Inferior parietal cortex (tissue), 1 donor: ENCODE measurements at regions not wholly inside any gene's neighbourhood (a gene's known extent, or its start where the extent isn't known, plus 50 kb on each side); places are given as distances from the start of the nearest gene placed in this dataset.
"Not testable (repeated sequence)": the region's sequence is repeated elsewhere in the genome, so short reads cannot be mapped to it uniquely, and the experiment has no call there.

Experiments used
- DNase-seq: peaks from one replicate; pipeline ENCODE4 v3.0.0-alpha.2; 2016; ENCODE audit errors: extremely low spot score

- no peak for DNase-seq
Measured at GRCh38 chr4:23959396-23960148, 69.7 kb upstream of the PPARGC1A start.

DNA sequence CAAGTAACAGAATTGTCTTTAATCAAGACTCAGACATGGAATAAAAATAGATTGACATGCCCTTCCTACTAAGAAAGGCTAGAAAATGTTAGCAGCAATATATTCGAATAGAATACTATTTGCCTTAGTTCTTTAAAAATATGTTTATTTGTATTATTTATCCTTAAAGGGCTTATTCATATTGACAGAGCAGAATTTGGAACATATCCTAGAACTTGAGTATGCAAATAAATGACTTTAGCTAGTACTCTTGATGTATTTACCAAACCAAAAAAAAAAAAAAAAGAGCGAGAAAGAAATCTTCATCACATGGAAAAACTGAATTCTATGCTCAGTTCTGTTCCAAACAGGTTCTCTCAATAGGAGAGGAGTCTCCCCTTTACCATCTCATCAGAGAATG is 68.9 kb upstream of the PPARGC1A start:
- no peak for DNase-seq

- no peak for DNase-seq
Measured at GRCh38 chr4:23957465-23957864, 67.6 kb upstream of the PPARGC1A start.

GRCh38 chr4:23956601-23957364 is 66.9 kb upstream of the PPARGC1A start:
- no peak for DNase-seq

DNA sequence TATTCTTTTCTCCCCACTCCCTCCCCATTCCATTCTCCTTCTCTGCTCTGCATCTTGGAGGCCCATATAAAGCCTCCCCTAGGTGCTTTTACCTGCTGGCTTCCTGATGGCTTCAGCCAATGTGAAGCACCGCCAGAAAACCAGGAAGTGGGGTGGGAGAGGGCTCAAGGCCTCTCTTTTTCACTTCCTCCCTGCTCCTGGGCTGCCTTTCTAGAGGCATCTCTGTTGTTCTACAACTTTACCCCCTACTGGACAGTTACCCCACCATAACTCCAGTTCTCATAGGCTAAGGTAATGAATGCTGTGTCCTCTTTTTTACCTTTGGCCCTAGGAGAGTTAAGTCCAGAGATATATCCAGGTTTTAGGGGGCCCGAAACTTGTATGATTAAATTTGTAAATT is 62.4 kb upstream of the PPARGC1A start:
- no peak for DNase-seq

DNA sequence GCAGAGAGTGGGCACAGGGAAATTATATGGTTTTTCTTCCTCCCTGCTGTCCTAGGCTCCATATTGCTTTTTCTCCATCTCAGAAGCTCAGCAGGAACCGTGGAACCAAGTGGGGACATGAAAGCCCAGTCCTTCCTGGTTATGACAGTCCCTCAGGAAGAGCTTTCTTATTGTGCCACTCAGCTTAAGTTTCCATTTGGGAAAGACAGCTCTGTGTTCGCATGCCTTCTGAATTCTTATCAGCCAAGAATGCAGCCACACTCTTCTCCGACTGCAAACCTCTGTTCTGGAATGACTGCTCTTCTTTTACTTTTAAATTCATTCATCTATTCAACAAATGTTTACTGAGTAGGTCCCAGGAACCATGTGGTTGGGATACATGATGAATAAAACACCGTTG is 58.0 kb upstream of the PPARGC1A start:
- DNase-seq: no peak

DNA sequence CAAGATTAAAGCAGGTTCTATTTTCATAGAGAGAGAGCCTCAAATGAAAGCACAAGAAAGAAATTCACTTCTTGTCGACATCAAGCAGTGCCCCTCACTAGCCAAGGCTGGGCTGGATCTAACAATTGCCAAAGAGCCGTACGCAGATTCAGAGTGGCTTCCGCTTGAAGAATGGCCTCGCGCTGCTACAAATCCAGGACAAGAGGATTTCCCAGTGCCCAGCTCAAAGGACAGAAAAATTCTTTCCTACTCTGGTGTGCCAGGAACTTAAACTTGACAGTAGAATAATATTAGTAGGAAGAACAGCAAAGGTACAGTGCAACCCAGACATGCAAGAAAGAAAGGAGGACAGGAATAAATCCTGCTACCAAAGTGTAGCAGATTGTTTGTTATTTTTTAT is 56.5 kb upstream of the PPARGC1A start:
- no peak for DNase-seq

GRCh38 chr4:23945451-23946017 is 55.7 kb upstream of the PPARGC1A start:
- no peak for DNase-seq

DNA sequence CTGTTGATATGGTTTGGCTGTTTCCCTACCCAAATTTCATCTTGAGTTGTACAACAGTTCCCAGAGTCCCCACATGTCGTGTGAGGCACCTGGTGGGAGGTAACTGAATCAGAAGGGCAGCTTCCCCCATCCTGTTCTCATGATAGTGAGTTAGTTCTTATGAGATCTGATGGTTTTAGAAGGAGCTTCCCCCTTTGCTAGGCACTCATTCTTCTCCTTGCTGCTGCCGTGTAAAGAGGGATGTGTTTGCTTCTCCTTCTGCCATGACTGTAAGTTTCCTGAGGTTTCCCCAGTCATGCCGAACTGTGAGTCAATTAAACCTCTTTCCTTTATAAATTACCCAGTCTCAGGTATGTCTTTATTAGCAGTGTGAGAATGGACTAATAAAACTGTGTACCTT is 54.7 kb upstream of the PPARGC1A start:
- DNase-seq: not testable (repeated sequence)

DNA sequence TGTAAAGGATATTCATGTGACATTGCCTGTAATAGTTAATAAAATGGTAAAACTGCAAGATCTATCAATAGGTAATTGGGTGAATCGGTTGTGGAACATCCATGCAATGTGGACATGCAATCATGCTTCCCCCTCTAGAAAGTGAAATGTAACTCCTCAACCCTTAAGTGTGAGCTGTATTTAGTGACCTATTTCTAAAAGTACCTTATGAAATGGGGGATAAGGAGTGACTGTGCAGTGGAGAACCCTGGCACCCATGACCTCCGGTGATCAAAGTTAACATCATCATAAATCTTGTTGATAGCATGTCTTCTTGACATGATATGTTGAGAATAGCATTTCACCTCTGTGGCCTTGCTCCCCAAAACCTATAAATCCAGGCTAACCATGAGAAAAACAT is 53.6 kb upstream of the PPARGC1A start:
- no peak for DNase-seq

GRCh38 chr4:23942471-23942870 is 52.6 kb upstream of the PPARGC1A start:
- no peak for DNase-seq
